LNCaP clone FGC (cell line): ENCODE measurements at regions not wholly inside any gene's neighbourhood (a gene's known extent, or its start where the extent isn't known, plus 50 kb on each side); places are given as distances from the start of the nearest gene placed in this dataset.
"Not testable (repeated sequence)": the region's sequence is repeated elsewhere in the genome, so short reads cannot be mapped to it uniquely, and the experiment has no call there.

Experiments used
- DNase-seq: peaks from one replicate; pipeline ENCODE4 v3.0.0-alpha.2; 2011; ENCODE audit warnings: low read depth
- H3K4me3 ChIP-seq: 2 replicates; pipeline ENCODE4 v1.5.1; 2011; ENCODE audit warnings: mild to moderate bottlenecking, low read depth, low read length, control low read depth
- TF ChIP-seq, protein P1 (sequence below): IDR thresholded peaks from 2 replicates; pipeline ENCODE4 v1.5.1; 2012; ENCODE audit warnings: mild to moderate bottlenecking; ENCODE audit not compliant: control insufficient read depth, insufficient read depth; ENCODE audit errors: extremely low read depth

DNA sequence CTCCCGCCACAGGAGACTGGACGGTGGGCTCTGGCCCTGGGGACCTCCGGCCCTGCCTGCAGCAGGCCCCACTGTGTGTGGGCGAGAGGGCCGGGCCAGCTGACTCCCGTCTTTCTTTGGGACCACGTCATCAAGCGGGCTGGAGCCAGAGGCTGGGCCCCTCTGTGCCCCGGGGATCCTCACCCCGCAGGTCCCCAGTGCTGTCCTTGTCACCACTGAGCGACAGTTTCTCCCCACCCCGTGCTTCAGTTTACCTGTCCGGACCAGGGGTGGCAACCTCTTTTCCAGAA is 181.9 kb upstream of the ZNF469 start:
- DNase-seq: no peak
- TF ChIP-seq, protein P1, sequence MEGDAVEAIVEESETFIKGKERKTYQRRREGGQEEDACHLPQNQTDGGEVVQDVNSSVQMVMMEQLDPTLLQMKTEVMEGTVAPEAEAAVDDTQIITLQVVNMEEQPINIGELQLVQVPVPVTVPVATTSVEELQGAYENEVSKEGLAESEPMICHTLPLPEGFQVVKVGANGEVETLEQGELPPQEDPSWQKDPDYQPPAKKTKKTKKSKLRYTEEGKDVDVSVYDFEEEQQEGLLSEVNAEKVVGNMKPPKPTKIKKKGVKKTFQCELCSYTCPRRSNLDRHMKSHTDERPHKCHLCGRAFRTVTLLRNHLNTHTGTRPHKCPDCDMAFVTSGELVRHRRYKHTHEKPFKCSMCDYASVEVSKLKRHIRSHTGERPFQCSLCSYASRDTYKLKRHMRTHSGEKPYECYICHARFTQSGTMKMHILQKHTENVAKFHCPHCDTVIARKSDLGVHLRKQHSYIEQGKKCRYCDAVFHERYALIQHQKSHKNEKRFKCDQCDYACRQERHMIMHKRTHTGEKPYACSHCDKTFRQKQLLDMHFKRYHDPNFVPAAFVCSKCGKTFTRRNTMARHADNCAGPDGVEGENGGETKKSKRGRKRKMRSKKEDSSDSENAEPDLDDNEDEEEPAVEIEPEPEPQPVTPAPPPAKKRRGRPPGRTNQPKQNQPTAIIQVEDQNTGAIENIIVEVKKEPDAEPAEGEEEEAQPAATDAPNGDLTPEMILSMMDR: no peak
- H3K4me3 ChIP-seq: no peak overlapping the region

DNA sequence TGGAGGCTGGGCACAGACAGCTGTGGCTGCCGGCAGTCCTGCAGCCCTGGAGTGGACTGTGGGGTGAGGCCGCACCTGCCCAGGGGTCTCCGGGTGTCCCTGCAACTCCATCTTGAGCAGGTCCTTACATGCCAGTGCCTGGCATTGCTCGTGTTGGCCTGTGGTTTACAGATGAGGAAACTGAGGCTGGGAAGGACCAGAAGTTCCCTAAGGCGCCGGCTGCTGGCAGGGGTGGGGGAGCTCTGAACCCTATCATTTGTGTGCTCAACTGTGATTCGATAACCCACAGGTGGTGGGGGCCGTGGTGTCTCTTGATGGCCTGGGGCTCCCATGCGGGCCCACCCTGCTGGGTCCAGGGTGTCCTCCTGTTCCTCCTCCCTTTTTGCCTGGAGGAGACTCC is 181.1 kb upstream of the ZNF469 start:
- DNase-seq, H3K4me3 ChIP-seq: not testable (repeated sequence)

DNA sequence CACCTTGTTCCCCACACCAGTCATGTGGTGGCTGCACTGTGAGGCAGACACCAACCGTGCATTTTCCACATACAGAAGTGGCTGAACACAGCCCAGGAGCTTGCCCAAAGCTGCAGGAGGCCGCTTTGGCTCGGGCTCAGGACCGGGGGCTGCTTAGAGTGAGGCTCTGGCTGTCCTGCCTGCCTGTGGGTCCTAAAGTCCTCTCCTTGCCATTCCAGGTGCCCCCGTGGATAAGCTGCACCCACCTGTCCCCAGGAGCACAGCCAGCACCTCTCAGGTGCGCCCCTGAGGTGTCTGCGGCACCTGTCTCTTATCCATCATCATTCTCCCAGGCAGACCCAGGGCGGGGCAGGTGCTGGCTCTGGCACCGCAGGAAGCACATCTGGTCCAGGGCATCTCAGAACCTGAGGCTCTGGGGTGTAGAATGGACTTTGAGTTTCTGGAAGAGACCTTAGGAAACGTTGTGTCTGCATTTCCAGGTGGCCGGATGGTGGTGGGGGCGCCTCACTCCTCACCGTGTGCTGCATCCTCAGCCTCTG is 180.5 kb upstream of the ZNF469 start:
- H3K4me3 ChIP-seq: no peak overlapping the region
- TF ChIP-seq, protein P1: no peak
- DNase-seq: no peak

DNA sequence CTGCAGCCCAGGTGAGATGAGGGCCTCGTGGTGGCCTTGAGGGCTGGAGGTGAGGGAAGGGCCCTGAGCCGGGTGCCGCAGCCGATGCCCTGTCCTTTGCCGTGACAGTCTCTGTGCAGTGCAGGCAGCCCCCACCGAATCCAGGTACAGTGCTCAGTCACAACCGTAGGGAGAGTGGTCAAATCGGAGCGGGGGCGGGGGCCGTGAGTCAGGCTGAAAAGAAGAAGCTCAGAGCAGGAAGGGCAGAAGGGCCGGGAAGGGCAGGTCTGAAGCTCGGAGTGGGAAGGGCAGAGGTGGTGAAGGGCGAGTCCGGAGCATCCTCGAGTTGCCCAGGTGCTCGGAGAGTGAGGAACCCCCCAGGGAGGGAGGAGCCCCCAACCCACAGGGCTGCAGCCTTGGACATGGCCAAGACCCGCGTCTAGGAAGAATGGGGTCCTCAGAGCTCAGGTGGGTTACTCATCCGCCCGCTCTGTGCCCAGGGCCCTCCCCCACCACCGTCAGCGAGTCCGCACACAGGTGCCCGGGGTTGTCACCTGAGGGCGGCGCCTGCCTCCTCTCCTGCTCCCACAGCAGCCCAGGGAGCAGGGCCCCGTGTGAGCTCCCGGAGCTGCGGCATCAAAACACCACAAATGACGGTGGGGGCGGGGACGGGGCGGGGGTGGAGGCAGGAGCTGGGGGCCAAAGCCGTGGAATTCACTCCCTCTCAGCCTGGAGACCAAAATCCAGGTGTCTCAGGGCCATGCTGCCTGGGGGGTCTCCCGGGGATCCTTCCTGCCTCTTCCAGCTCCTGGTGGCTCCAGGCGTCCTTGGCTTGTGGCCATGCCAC is 179.7 kb upstream of the ZNF469 start:
- DNase-seq, H3K4me3 ChIP-seq: not testable (repeated sequence)

DNA sequence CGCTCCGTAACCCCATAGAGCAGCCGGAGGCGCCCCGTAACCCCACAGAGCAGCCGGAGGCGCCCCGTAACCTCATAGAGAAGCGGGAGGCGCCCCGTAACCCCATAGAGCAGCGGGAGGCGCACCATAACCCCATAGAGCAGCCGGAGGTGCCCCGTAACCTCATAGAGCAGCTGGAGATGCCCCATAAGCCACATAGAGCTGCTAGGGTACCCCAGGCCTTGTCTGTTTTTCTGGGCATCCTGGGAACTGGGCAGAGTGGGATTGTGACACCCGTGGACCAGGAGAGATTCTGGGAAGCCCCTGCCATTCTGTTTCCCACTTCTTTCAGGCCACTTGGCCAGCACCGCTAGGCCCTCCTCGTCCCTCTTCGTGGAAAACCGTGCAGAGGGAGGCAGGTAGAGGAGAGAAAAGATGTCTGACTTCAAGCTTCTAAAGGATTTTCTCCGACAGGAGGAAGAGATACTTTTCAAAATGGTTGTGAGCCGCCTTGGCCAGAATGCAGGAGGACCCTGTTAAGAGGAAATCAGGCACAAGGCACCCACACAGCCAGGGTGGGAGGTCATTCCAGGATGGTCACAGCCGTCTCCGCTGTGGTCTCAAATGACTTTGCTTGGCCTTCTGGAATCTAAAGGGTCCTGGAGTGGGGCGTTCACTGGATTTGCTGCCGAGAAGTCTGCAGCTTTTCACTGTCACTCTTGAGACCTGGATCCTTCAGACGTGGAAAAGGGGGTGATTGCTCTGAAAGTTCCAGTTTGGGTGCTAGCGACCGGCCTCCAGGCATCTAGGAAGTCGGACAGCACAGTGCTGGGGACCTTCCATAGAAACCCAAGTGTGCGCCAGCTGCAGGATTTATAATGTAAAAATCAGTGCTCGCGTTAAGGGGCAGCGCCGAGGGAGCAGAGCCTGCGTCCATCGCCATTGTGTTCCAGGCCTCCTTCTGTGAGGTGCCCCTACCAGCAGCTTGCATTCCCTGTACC is 178.3 kb upstream of the ZNF469 start:
- not testable (repeated sequence) for H3K4me3 ChIP-seq, DNase-seq

DNA sequence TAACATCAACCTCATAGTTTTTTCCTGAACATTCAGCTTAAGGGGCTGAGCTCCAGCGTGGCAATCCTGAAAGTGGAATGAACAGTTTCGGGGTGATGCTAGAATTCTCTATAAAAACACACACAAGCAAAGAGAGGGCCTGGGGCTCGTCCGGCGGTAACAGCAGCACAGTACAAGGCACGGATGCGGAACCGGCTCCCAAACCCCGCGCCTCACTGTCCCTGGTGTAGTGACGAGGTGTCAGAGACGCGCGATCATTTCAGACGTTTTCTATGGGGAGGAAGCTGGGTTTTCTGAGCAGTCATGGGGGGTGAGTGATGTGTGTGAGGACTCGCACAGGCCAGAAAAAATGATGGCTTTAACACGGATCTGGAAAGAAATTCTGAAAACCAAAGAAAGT is 177.3 kb upstream of the ZNF469 start:
- not testable (repeated sequence) for DNase-seq

DNA sequence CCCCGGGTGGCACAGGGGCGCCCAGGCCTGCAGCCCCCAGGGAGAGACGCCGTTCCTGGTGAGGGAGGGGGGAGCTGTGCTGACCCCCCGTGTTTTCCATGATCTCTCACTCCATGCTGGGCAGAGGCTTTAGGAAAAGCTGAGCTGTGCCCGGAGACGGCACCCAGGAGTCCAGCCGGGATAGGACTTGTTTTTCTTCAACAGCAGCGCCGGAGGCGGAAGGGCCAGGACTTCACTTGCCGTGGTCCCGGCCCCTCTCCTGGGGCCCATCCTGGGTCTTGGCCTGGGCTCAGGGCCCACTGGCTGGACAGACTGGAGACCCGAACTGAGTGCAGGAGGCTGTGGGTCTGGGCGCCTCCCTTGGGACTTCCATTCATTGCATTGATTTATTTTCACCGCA is 176.8 kb upstream of the ZNF469 start:
- H3K4me3 ChIP-seq: not testable (repeated sequence)

More for the DNA sequence above, 177.3 kb upstream of the ZNF469 start:
- not testable (repeated sequence) for H3K4me3 ChIP-seq

DNA sequence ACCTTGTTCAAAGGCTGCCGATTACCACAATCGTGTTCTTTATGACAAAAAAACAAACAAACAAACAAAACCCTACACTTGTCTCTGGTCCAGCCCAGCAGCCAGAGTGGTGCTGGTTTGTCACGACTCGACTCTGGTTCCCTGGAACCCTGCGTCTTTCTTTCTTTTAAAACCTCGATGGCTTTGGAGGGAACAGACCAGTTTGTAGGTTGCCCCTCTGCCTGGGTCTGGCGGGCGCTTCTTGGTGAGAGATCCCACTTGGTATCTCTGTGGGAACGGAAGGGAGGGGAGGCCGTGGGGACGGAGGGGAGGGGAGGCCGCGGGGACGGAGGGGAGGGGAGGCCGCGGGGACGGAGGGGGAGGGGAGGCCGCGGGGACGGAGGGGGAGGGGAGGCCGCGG is 176.2 kb upstream of the ZNF469 start:
- not testable (repeated sequence) for DNase-seq, H3K4me3 ChIP-seq

More for the DNA sequence above, 176.8 kb upstream of the ZNF469 start:
- not testable (repeated sequence) for DNase-seq

DNA sequence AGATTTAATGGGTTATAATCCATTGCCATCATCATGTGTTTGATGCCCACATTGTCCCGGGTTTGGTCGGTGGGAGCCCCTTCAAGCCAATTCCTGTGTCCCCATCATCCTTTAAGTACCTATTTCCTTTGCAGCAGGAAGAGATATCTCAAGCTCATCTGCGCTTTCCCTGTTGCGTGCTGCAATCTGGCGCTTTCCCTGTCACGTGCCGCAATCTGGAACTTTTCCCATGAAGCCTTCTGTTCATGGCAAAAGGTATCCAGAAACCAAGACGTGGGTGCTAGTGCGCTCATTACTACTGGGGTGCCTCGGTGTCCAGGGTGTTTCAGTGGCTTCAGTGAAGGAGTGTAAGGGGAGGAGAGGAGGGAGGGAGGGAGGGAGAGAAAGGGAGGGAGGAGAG is 174.6 kb upstream of the ZNF469 start:
- TF ChIP-seq, protein P1: no peak
- DNase-seq: no peak
- H3K4me3 ChIP-seq: no peak overlapping the region

DNA sequence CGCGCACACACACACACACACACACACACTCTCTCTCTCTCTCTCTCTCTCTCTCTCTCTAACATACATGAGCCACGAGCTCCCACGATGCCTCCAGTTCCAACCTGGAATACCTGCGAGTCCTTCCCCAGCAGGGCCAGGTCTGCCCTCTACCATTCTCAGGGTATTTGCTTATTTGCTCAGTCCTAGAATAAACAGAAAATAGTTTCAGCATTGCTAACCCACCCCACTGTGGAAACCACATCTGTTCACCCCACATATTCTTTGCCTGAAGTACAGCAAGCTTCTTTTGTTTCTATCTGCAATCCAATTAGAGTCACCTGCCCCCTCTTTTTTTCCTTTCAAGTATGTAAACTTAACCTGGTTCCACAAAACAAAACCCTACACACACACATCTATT is 174.0 kb upstream of the ZNF469 start:
- DNase-seq, H3K4me3 ChIP-seq: not testable (repeated sequence)

DNA sequence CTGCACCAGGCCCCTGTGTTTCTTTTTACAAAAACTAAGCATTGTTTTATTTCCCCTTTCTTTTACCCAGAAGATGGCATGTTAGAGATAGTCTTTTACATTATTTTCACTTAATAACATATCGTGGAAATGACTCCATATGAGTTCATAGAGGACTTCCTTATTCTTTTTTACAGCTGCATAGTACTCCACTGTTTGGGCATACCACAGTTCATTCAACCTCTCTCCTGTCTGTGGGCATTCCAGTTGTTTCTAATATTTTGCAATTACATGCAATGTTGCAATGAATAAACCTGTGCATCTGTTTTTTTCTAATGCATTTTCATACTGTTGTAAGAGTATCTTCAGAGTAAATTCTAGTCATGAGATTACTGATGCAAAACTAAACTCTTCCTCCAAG is 173.2 kb upstream of the ZNF469 start:
- not testable (repeated sequence) for H3K4me3 ChIP-seq, DNase-seq

DNA sequence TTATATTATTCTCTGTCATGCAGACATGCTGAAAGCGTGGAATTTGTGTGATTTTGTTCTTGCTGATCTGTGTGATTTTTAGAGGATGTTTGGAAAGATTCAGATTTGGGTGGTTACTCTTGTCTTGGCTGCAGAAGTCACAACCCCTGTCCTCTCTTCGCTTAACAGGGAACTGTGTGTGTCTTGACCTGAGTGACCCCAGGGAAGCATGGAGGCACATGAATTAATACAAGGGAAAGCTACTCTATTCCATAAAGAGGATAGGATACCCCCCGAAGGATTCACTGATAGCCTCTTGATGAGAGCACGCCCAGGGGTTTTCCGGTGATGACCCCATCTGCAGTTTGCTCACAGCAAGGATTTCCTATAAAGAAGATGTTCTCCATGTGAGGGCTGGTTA is 168.8 kb upstream of the ZNF469 start:
- H3K4me3 ChIP-seq, DNase-seq: not testable (repeated sequence)

DNA sequence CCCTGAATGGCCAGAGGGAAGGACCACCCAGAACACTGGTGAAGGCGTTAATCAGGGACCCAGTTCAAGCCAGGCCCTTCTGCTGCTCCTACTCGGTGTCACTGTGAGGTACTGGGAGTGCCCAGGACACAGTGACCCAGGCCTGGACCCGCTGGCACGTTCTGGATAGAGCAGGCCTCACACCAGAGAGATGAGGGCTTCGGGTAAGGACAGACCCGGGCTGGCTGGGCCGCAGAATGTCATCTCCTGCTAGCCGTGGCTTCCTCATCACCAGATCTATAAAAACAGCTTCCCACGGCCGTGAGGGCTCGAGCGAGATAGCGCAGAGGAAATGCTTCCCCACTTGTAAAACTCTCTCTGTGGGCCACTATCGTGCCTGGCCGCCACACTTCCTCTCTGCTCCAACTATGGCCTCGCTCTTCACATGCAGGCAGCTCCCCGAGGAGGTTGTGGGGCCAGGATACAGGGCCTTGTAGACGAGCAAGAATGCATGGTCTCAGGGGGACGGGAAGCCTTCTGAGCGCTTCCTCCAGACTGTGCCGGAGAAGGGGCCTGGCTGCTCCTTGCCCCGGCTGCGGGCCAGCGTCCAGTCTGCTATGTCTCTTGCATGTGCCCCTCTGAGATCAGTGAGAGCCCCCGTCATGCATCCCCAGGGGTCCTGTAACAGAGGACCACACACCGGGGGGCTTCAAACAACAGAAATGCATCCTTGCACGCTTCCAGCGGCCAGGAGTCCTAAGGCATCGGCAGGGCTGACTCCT is 161.6 kb upstream of the ZNF469 start:
- H3K4me3 ChIP-seq, DNase-seq: not testable (repeated sequence)

DNA sequence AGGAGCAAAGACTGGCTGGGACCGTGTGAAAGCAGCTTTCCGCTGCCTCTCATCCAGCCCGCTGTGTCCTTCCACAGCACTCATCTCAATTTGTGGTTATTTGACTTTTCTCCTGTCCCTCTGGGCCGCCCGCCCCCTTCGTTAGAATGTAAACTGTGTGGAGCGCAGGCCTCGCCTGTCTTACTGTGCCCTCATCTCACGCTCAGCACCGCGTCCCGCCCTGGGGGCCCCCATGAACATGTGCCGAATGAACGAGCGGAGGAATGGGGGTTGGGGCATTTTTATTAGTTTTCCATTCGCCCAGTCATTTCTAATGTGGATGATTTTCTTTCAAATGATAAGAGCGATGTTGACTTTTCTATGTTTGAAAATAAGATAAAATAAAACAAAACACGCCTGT is 159.1 kb upstream of the ZNF469 start:
- not testable (repeated sequence) for H3K4me3 ChIP-seq, DNase-seq
